ENCODE measurements at regions not wholly inside any gene's neighbourhood (a gene's known extent, or its start where the extent isn't known, plus 50 kb on each side); places are given as distances from the start of the nearest gene placed in this dataset.

- 78 to 88% methylated on average over 8 of the region's 8 CpGs for WGBS, 2 donors
- Histone ChIP-seq H3K9me3 (ENCODE audit: control insufficient read depth in 2 of 2, insufficient read depth in 1 of 2, low read depth in 1 of 2, low read length in 1 of 2) (no peaks in the 10 kb centered on the region), H3K36me3 (ENCODE audit: control insufficient read depth in 2 of 2, insufficient read depth in 2 of 2, low read length in 1 of 2) (no peaks in the 10 kb centered on the region), H3K27ac (ENCODE audit: low read depth in 2 of 2, low read length in 1 of 2) (no peak overlapping the region), H3K4me3 (ENCODE audit: low read depth in 1 of 2, low read length in 2 of 2) (no peak overlapping the region), H3K27me3 (ENCODE audit: control insufficient read depth in 1 of 2, insufficient read depth in 2 of 2, low read length in 2 of 2) (no peaks in the 10 kb centered on the region), H3K4me1 (ENCODE audit: control insufficient read depth in 2 of 2, insufficient read depth in 2 of 2, low read length in 1 of 2) (no peaks in the 10 kb centered on the region)
These were observed 356.2 kb downstream of the MYCN start for GRCh38 chr2:16296331-16297250.

DNA sequence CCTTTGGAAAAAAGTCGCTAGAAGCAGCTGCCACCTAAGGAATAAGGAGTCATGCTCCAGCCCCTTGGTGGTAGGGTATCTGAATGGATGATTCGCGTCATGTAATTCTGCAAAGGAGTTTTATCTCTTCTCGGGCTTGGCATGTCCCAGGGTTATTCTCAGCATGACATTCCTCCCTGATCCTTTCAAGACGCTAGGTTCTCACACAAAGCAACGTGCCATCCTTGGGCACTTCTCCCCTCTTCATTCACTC is 355.6 kb downstream of the MYCN start:
- Histone ChIP-seq H3K9me3 (ENCODE audit: control insufficient read depth in 2 of 2, insufficient read depth in 1 of 2, low read depth in 1 of 2, low read length in 1 of 2) (no peaks in the 10 kb centered on the region), H3K27ac (ENCODE audit: low read depth in 2 of 2, low read length in 1 of 2) (no peak overlapping the region), H3K27me3 (ENCODE audit: control insufficient read depth in 1 of 2, insufficient read depth in 2 of 2, low read length in 2 of 2) (no peaks in the 10 kb centered on the region), H3K36me3 (ENCODE audit: control insufficient read depth in 2 of 2, insufficient read depth in 2 of 2, low read length in 1 of 2) (no peaks in the 10 kb centered on the region), H3K4me1 (ENCODE audit: control insufficient read depth in 2 of 2, insufficient read depth in 2 of 2, low read length in 1 of 2) (no peaks in the 10 kb centered on the region), H3K4me3 (ENCODE audit: low read depth in 1 of 2, low read length in 2 of 2) (no peak overlapping the region)
- 84 to 86% methylated on average over 6 of the region's 6 CpGs for WGBS, 2 donors

- Histone ChIP-seq H3K27me3 (ENCODE audit: control insufficient read depth in 1 of 2, insufficient read depth in 2 of 2, low read length in 2 of 2) (no peaks in the 10 kb centered on the region), H3K27ac (ENCODE audit: low read depth in 2 of 2, low read length in 1 of 2) (no peak overlapping the region), H3K9me3 (ENCODE audit: control insufficient read depth in 2 of 2, insufficient read depth in 1 of 2, low read depth in 1 of 2, low read length in 1 of 2) (no peaks in the 10 kb centered on the region), H3K4me3 (ENCODE audit: low read depth in 1 of 2, low read length in 2 of 2) (no peak overlapping the region), H3K36me3 (ENCODE audit: control insufficient read depth in 2 of 2, insufficient read depth in 2 of 2, low read length in 1 of 2) (no peaks in the 10 kb centered on the region), H3K4me1 (ENCODE audit: control insufficient read depth in 2 of 2, insufficient read depth in 2 of 2, low read length in 1 of 2) (no peaks in the 10 kb centered on the region)
- 87% methylated on average over 7 of the region's 7 CpGs for WGBS, 2 donors
These were observed 354.4 kb downstream of the MYCN start for GRCh38 chr2:16294791-16295190.

DNA sequence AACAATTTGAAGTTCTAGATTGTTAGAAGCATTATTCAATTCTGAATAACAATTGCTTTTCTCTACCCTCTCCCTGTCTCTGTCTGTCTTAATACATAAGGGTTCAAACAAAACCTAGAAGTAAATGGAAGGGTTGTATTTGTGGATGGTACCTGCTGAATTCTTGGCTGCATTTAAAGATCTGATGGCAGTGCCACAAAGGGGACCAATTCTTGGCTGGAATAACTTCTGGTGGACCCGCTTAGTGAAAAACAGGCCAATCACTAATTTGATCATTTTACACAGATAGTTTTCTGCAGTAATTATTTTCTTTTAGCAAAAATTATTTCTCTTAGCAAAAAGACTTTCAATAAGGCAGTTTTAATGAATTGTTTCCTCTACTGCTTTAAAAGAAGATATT is 353.5 kb downstream of the MYCN start:
- WGBS, 2 donors: 90 to 93% methylated on average over 1 of the region's 1 CpG
- no peaks in the 10 kb centered on the region for H3K4me1 ChIP-seq (ENCODE audit: control insufficient read depth in 2 of 2, insufficient read depth in 2 of 2, low read length in 1 of 2)
- H3K4me3 ChIP-seq (ENCODE audit: low read depth in 1 of 2, low read length in 2 of 2): no peak overlapping the region
- H3K27me3 ChIP-seq (ENCODE audit: control insufficient read depth in 1 of 2, insufficient read depth in 2 of 2, low read length in 2 of 2): no peaks in the 10 kb centered on the region
- no peak overlapping the region for H3K27ac ChIP-seq (ENCODE audit: low read depth in 2 of 2, low read length in 1 of 2)
- H3K9me3 ChIP-seq (ENCODE audit: control insufficient read depth in 2 of 2, insufficient read depth in 1 of 2, low read depth in 1 of 2, low read length in 1 of 2): no peaks in the 10 kb centered on the region
- H3K36me3 ChIP-seq (ENCODE audit: control insufficient read depth in 2 of 2, insufficient read depth in 2 of 2, low read length in 1 of 2): no peaks in the 10 kb centered on the region

DNA sequence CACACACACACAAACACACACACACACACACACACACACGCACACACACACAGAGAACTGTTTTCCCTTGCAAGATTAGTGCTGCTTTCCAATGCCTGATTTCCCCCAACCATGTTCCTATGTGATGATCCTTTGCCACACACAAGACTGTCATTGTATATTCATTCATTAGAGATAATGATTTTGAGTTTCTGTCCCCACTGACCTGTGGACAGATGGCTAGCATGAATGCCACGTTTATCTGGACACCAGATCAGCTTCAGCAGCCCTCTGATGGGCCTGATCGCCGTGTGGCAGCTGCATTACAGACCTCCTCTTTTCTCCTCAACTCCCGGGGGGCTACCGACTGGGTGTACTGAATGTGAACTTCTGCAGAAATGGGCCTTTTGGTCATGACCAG is 353.0 kb downstream of the MYCN start:
- no peak overlapping the region for H3K4me3 ChIP-seq (ENCODE audit: low read depth in 1 of 2, low read length in 2 of 2)
- H3K4me1 ChIP-seq (ENCODE audit: control insufficient read depth in 2 of 2, insufficient read depth in 2 of 2, low read length in 1 of 2): no peaks in the 10 kb centered on the region
- no peaks in the 10 kb centered on the region for H3K36me3 ChIP-seq (ENCODE audit: control insufficient read depth in 2 of 2, insufficient read depth in 2 of 2, low read length in 1 of 2)
- H3K9me3 ChIP-seq (ENCODE audit: control insufficient read depth in 2 of 2, insufficient read depth in 1 of 2, low read depth in 1 of 2, low read length in 1 of 2): no peaks in the 10 kb centered on the region
- H3K27ac ChIP-seq (ENCODE audit: low read depth in 2 of 2, low read length in 1 of 2): no peak overlapping the region
- WGBS, 2 donors: 62 to 64% methylated on average over 6 of the region's 6 CpGs
- no peaks in the 10 kb centered on the region for H3K27me3 ChIP-seq (ENCODE audit: control insufficient read depth in 1 of 2, insufficient read depth in 2 of 2, low read length in 2 of 2)

GRCh38 chr2:16291731-16292550 is 351.6 kb downstream of the MYCN start:
- H3K27ac ChIP-seq (ENCODE audit: low read depth in 2 of 2, low read length in 1 of 2): no peak overlapping the region
- no peaks in the 10 kb centered on the region for H3K36me3 ChIP-seq (ENCODE audit: control insufficient read depth in 2 of 2, insufficient read depth in 2 of 2, low read length in 1 of 2)
- no peaks in the 10 kb centered on the region for H3K27me3 ChIP-seq (ENCODE audit: control insufficient read depth in 1 of 2, insufficient read depth in 2 of 2, low read length in 2 of 2)
- no peaks in the 10 kb centered on the region for H3K9me3 ChIP-seq (ENCODE audit: control insufficient read depth in 2 of 2, insufficient read depth in 1 of 2, low read depth in 1 of 2, low read length in 1 of 2)
- H3K4me3 ChIP-seq (ENCODE audit: low read depth in 1 of 2, low read length in 2 of 2): no peak overlapping the region
- no peaks in the 10 kb centered on the region for H3K4me1 ChIP-seq (ENCODE audit: control insufficient read depth in 2 of 2, insufficient read depth in 2 of 2, low read length in 1 of 2)
- WGBS, 2 donors: 90% methylated on average over 7 of the region's 7 CpGs

DNA sequence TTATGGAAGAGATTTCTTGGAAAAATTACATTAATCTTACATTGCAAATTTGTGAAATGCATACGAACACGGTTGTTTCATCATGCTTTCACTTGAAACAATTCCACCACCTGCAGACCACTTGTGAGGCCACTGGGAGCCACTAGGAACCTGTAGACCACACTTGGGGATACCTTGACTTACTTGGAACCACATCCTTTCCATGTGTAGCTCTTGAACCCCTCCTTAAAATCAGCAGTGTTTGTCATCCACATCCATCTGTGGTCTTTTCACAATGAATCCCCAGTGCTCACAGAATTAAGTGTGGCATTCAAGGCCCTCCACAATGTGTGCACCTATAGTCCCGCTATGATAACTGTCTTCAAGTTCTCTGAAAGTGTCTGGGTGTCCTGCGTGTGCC is 350.9 kb downstream of the MYCN start:
- no peaks in the 10 kb centered on the region for H3K27me3 ChIP-seq (ENCODE audit: control insufficient read depth in 1 of 2, insufficient read depth in 2 of 2, low read length in 2 of 2)
- H3K9me3 ChIP-seq (ENCODE audit: control insufficient read depth in 2 of 2, insufficient read depth in 1 of 2, low read depth in 1 of 2, low read length in 1 of 2): no peaks in the 10 kb centered on the region
- H3K4me1 ChIP-seq (ENCODE audit: control insufficient read depth in 2 of 2, insufficient read depth in 2 of 2, low read length in 1 of 2): no peaks in the 10 kb centered on the region
- 85 to 91% methylated on average over 4 of the region's 4 CpGs for WGBS, 2 donors
- no peak overlapping the region for H3K27ac ChIP-seq (ENCODE audit: low read depth in 2 of 2, low read length in 1 of 2)
- no peaks in the 10 kb centered on the region for H3K36me3 ChIP-seq (ENCODE audit: control insufficient read depth in 2 of 2, insufficient read depth in 2 of 2, low read length in 1 of 2)
- H3K4me3 ChIP-seq (ENCODE audit: low read depth in 1 of 2, low read length in 2 of 2): no peak overlapping the region

- H3K36me3 ChIP-seq (ENCODE audit: control insufficient read depth in 2 of 2, insufficient read depth in 2 of 2, low read length in 1 of 2): no peaks in the 10 kb centered on the region
- no peak overlapping the region for H3K27ac ChIP-seq (ENCODE audit: low read depth in 2 of 2, low read length in 1 of 2)
- 68 to 82% methylated on average over 8 of the region's 8 CpGs for WGBS, 2 donors
- H3K27me3 ChIP-seq (ENCODE audit: control insufficient read depth in 1 of 2, insufficient read depth in 2 of 2, low read length in 2 of 2): no peaks in the 10 kb centered on the region
- no peaks in the 10 kb centered on the region for H3K4me1 ChIP-seq (ENCODE audit: control insufficient read depth in 2 of 2, insufficient read depth in 2 of 2, low read length in 1 of 2)
- H3K4me3 ChIP-seq (ENCODE audit: low read depth in 1 of 2, low read length in 2 of 2): no peak overlapping the region
- no peaks in the 10 kb centered on the region for H3K9me3 ChIP-seq (ENCODE audit: control insufficient read depth in 2 of 2, insufficient read depth in 1 of 2, low read depth in 1 of 2, low read length in 1 of 2)
These were observed 350.1 kb downstream of the MYCN start for GRCh38 chr2:16290311-16291020.

DNA sequence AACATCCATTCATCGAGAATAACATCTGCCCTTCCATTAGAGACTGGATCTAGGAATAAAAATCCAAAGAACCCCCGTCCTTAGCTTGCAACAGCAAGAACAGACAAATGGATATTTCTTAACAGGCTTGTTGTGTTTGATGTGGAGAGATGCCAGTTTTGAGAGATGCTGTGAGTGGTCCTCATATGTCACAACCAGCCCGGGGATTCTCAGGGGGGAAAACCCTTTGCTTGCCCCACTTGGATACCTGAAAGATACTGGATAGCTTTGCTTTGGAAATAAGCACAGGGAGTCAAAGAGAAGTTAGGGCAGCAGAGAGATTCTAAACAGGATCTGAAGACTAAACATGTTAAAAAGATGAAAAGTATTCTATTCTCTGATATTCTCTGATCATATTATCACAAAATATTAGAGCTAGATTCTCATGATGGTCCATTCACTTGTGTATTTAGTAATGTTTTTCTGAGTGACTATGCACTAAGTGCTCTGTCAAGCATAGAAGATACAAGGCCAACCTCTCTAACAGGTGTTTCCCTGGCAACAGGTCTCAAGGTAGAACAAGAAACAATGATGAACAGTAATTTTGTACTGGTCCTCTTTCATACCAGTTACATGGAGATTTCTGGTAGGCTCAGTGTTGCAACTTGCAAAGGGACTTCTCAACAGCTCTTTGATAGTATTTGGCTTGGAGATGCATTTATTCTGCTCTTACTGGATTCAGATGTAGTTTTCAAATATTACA is 348.2 kb downstream of the MYCN start:
- WGBS, 2 donors: 81 to 87% methylated on average over 3 of the region's 3 CpGs
- Histone ChIP-seq H3K9me3 (ENCODE audit: control insufficient read depth in 2 of 2, insufficient read depth in 1 of 2, low read depth in 1 of 2, low read length in 1 of 2) (no peaks in the 10 kb centered on the region), H3K27me3 (ENCODE audit: control insufficient read depth in 1 of 2, insufficient read depth in 2 of 2, low read length in 2 of 2) (no peaks in the 10 kb centered on the region), H3K27ac (ENCODE audit: low read depth in 2 of 2, low read length in 1 of 2) (no peak overlapping the region), H3K4me1 (ENCODE audit: control insufficient read depth in 2 of 2, insufficient read depth in 2 of 2, low read length in 1 of 2) (no peaks in the 10 kb centered on the region), H3K36me3 (ENCODE audit: control insufficient read depth in 2 of 2, insufficient read depth in 2 of 2, low read length in 1 of 2) (no peaks in the 10 kb centered on the region), H3K4me3 (ENCODE audit: low read depth in 1 of 2, low read length in 2 of 2) (no peak overlapping the region)

Measured in esophagus (tissue), 2 donors.